Right renal cortex interstitium (tissue), 3 donors: ENCODE measurements at regions not wholly inside any gene's neighbourhood (a gene's known extent, or its start where the extent isn't known, plus 50 kb on each side); places are given as distances from the start of the nearest gene placed in this dataset.

Source experiments
- DNase-seq, 3 donors: peaks; one replicate each; pipeline ENCODE4 v3.0.0-alpha.2; 2013; ENCODE audit warnings: low read depth in 3 of 3, low spot score in 2 of 3

DNA sequence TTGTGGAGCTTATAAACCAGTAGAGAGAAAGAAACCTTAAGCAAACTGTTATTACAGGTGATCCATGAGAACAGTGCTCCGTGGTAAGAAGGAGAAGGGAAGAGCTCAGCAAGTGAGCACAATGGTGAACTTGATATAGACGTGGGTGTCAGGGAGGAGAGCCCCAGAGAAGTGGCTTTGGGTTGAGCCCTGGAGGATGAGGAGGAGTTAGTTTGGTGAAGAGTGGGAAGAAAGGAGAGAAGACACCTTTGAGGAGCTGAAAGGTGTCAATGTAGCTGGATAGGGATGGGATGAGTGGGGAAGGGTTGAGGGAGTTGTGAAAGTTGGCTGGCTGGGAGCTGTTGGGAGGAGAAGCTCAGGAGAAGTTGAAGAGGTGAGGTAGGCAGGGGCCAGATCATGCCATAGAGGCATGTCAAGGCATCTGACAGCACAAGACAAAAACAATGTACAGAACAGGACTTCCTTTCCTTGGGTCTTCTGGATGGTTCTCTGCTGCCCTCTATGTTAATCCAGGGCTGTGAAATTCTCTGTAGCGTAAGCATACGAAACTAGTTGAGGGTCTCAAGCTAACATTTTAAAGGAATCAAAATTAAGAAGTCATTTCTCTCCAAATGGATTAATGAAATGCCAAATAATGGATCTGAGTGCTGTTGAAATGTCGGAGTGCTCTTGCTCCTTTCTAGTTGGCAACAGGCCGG lies 501.9 kb downstream of the KDM4C start:
- no peak for DNase-seq

DNA sequence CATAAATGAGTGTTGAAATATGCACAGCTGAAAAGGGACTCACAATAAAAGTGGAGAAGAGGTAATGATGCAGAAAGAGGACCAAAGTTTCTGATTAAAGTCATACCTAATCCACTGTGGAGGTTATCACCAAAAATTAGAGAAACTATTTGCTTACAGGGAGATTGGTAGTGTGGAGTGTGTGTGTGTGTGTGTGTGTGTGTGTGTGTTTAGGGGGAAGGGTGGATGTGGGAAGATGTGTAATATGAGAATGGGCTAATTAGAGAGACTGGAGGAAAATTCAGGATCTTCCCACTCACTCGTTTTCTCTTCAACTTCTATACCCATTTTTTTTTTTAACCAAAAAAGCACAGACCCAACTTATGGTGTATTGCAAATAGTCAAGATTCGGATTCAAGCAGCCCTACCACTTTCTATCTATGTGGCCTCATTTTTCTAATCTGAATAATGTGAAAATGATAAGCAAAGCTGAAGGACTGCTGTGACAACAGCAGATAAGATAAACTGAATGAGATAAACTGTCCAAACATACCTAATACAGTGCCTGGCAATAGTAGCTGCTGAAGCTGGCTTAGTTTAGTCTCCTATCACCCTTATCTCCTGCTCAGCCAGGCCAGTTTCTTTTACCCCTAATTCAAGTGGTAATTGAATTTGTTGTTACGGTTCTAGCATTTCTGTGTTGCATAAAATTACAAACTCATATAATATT lies 501.1 kb downstream of the KDM4C start:
- DNase-seq: no peak

DNA sequence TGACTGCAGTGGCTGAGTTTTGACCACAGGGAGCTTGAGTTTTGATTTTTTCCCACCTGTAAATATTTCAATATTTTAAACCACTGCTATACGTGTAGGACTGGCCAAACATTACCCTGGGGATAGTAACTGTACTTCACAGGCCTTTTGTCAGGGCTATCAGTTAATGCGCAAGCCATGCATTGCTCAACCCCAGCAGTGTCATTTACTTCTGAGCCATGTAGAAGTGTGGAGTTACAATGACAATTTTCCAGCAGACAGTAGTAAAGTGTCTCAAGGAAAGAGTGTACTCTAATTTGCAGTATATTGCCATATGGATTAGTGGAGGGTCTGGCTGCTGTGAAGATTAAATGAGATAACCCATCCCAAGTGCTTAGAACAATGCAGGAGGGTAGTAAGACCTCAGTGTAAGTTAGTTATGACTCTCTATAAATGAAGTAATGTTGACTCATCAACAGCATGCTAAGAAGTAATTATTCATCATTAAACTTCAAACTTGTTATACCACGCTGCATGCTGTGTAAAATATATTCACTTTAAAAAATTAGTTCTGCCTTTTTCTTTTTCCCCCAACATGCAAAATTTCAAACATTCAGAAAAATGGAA lies 489.2 kb downstream of the KDM4C start:
- DNase-seq: no peak

DNA sequence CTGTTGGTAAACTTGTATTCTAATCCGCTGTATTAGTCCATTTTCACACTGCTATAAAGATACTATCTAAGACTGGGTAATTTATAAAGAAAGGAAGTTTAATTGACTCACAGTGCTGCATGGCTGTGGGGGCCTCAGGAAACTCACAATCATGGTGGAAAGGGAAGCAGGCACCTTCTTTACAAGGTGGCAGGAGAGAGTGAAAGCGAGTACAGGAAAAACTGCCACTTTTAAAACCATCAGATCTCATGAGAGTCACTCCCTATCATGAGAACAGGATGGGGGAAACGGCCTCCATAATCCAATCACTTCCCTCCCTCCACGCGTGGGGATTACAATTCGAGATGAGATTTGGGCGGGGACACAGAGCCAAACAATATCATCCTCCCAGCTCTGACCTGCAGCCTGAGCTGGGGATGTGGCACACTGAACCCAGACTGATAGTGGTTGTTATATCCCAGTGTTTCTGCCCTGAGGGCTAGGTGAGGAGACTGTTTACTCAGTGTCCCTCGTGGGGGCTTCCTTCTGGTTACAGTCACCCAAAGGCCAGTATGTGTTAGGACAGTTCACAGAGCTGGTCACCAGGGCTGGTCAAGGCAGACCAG lies 488.3 kb downstream of the KDM4C start:
- DNase-seq: no peak

DNA sequence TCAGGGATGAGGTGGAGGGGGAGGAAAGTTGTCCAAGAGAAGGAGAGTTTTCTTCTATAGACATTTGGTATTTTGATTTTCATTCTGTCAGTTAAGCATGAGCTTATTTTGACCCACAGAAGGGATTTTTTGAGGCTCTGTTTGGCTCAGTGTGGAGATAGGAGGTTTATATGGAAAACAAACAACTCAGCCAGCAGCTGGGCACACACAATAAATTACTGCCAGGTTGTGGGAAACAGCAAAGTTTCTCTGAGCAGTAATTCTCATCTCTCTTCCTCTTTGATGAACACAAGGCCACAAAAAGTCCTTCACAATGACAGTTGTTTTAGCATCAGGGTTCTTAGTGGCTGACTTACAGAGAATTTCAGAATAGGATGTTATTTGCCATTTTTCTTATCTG lies 486.1 kb downstream of the KDM4C start:
- no peak for DNase-seq

DNA sequence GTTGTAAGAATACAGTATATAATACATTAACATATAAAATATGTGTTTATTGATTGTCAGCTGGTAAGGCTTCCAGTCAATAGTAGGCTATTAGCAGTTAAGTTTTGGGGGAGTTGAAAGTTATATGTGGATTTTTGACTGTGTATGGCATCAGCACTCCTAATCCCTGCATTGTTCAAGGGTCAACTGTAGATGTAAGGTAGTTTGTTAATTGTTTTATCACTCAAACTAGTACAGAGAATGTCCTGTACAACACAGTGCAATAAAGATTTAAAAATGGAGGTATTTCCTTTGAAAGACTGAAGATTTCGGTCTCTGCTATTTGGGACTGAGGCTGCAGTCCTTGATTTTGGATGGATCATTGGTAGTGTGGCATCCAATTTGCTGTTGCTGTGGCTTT lies 484.4 kb downstream of the KDM4C start:
- no peak for DNase-seq

DNA sequence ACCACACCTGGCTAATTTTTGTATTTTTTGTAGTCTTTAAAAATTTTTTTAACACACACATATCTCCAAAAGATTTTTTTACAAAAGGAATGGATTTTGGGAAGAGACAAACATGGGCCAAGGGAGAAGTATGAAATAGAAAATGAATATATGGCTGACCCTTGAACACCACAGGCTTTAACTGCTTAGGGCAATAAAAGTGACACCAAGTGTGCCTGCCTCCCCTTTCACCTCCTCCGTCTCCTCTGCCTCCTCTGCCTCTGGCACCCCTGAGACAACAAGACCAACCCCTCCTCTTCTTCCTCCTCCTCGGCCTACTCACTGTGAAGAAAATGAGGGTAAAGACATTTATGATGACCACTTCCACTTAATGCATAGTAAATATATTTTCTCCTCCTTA lies 483.9 kb downstream of the KDM4C start:
- no peak for DNase-seq

DNA sequence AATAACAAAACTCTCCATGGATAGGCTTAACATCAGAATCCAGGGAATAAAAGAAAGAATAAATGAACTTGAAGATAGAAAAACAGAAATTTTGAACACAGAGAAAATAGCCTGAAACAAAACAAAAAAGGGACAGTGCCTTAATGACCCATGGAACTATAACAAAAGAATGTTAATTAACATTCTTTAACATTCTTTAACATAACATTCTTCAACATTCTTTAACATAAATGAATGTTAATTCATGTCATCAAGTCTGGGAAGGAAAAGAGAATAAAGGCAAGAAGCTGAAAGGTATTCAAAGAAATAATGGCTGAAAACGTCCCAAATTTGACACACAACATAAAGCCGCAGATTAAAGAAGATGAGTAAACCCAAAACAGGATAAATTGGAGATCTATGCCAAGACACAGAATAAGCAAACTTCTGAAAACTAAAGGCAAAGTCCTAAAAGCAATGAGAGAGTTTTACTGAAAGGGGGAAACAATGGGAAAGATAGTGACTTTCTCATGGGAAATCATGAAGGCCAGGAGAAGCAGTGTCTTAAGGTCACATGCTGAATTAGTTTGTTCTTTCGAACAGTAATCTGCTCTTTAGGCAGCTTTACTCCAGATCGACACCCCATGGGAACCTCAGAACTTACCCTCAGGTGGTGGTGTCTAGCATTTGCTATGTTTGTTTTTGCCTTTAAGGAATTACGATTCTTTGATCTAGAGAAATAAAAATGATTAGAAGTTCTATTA lies 483.0 kb downstream of the KDM4C start:
- no peak for DNase-seq

DNA sequence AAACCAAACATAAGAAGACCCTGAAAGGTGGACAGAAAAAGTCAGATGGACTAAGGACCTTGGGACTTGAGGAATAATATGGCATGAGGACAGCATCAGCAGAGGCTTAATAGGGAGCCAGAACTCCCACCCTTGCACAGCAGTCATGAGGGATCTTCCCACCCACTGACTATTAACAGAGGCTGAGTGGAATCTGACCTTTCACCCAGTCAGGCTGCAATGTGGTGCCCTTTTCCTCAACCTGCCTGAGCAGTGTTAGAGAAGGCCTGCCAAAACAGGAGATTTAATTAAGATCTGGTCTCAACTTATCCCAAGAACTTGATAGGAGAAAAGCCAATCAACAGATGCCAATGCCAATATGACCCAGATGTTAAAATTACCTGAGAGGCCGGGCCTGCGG lies 481.9 kb downstream of the KDM4C start:
- no peak for DNase-seq

DNA sequence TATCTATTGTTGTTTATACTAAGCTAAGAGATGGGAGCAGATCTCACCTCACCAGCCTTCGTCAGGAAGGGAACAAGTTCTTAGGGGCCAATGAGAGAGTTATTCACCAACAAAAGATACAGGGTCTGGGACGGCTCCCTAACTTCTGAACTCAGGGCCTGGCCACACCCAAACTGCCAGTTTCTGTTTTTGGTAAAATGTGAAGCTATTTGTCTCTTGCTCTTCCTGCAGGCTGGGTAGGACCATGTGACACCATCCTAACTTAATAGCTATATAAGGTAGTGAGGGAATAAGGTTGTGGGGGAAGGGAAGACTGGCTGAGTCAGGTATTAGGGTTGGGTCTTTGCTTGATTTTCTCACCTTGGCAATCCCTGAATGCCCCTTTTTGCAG lies 480.5 kb downstream of the KDM4C start:
- DNase-seq: no peak

DNA sequence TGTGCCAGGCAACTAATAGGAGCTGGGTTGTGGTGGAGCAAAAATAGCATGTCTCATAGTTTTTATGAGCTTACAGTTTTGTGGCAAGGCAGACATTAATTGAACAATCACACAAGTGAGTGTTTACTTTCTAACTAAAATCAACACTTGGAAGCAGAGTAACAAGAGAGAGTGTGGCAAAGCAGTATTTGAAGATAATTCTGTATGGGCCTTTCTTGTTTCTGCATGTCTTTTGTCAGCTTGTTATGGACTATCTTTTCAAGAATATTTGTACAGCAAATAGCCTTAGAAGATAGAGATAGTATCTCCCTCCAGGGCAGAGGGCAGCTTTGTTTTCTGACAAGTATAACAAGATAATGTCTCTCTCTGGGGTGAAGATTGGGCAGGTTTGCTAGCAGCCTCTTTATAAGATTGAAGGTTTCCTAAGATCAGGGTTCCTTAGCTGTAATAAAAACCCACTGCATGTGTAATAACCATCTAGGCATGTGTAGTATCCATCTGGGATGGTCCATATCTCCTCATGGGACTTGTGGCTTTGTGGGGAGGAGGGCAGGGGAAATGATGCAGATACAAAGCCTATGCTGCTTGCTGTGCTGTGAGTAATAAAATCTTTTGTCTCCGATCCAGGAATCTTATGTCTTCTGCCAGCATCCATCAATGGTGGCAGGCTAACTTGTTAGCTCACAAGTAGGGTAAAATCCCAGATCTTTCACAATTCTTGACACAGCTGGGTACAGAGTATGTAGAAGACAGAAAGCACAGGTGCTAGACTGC lies 479.9 kb downstream of the KDM4C start:
- DNase-seq: no peak

DNA sequence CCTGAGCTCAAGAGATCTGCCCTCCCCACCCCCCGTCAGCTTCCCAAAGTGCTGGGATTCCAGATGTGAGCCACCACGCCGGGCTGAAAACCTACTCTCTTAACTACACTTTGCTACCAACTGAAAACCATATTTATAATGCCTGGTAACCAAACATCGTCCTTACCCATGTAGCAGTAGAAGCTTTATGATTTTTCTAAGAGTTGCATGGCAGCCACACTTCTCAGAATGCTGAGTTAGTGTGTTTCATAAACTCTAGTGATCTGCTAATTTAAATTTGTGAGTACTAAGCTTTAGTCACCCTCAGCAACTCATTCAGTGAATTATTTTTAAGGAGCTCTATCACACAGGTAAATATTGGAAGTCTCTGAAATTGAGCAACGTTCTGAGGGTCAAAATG lies 478.4 kb downstream of the KDM4C start:
- DNase-seq: no peak

DNA sequence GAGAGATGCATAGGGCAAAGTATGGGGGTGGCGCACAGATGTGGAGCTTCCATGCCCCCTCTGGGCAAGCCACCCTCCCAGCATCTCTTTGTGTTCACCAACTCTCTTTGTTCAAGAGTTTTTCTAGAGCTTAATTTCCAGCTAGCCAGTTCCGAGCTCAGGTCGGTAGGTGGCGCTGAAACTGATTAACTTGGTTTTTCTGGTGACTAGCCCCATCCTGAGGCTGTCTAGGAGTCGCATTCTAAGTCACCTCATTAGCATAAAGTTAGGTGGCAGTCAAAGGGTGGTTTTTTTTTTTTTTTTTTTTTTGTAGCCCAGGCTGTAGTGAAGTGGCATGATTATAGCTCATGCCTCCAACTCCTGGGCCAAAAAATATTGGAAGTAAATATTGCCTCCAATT lies 476.4 kb downstream of the KDM4C start:
- DNase-seq: no peak

DNA sequence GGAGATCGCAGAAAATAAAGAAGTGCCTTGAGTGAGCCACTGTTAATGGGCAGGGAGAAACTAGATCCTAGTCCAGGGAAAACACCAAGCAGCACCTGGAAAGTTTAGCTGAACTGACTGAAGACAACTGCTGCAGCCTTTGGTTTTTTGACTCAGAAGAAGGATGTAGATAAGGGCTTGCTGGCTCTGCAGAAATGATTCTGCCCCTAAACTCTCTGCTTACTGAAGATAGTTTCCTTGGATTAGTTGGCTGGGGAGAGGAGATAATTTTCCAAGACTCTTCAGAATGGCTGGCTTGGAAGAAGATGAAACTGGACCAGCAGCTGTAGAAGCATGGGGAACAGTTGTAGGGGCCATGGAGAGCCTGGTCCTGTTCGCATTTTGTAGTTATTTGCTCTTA lies 471.8 kb downstream of the KDM4C start:
- DNase-seq: no peak

DNA sequence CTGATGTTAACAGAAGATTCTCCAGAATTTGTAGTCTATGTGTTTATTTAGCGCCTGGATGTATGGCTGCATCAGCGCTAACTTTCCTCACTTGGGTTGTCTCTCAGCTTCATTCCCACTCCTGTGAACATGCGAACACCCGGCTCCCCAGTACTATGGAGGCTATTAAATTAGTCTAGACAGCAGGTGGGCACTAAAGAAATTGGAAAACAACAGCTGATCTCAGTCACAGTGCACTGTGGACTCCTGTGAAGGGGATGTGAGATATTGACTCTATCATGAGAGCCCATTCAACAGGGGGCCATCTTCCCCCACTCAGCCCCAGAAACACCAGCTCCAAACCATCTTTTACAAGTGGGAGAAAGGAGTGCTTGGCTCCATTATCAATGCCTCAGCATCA lies 471.0 kb downstream of the KDM4C start:
- no peak for DNase-seq

DNA sequence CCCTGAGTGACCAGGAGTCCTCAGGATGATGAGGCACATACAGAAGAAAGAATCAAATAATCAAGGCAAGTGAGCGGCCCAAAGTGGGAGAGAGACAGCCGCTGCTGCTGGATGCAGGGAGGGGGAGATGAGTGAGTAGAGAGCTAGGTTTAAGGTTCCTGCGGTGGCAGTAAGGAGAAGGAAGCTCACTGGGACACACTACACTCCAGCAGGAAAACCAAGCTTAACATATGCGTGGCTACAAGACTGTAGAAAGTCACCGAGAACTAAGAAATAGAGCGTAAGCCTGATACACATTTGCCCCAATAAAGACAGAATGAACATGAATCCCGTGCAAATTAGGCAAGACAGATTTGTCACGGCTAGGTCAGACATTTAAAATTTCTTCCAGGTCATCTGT lies 470.2 kb downstream of the KDM4C start:
- DNase-seq: no peak

DNA sequence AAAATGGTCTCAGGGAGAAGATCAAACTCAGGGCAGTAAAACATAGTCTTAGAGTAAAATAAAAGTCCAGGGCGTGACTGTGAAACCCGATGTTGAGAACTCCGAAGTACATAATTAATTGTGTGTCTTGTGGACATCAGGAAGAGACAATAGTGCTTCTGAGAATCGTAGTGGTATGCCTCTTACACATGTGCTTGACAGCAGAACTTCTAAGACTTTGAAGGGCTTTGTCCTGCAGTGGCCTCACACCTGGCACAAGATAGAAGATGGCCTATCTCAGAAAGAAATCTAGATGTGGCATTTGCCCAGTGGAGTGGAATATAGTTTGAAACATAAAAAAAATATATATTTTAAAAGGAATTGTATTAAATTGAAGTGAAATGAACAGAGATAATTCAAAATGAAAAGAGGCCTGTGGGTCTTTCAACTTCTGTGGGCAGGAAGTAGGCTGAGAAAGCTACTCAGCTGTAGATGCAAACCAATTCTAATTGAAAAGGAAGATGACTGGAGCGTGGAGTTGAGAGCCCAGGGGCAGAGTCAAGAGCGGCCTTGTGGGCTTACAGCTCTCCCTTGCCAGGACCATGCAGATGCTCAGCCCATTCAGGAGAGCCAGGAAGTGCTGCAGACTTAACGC lies 468.4 kb downstream of the KDM4C start:
- no peak for DNase-seq
